IMR-90 (cell line): ENCODE measurements at regions not wholly inside any gene's neighbourhood (a gene's known extent, or its start where the extent isn't known, plus 50 kb on each side); places are given as distances from the start of the nearest gene placed in this dataset.

Experiments used
- ATAC-seq: fragments of 200-7000 bp; cut with Tn5 transposase; 2 replicates; pipeline ENCODE4 v1.9.1; 2020; ENCODE audit warnings: low read depth, mild to moderate bottlenecking, moderate library complexity
- BruUV-seq: library from RNA; stranded (reverse); fragments of 400-500 nt; replicated peaks from 2 replicates; lab custom pipeline; 2021; lab: Mats Ljungman, UMichigan
- CTCF ChIA-PET: fragments of 300-600 bp; formaldehyde crosslinking; extraction: SDS; loops from one replicate; lab custom pipeline; 2021; ENCODE audit warnings: antibody characterized with exemption; lab: Yijun Ruan, JAX
- POLR2A ChIA-PET: fragments of 300-600 bp; sonication (Branson Sonifier 250); formaldehyde crosslinking; loops from one replicate; lab custom pipeline; 2022; ENCODE audit warnings: antibody characterized with exemption; ENCODE audit not compliant: unreplicated experiment; lab: Charles Lee
- DNase-seq: peaks from one replicate; pipeline ENCODE4 v3.0.0; 2013
- H2AFZ ChIP-seq: replicated peaks from 2 replicates; pipeline ENCODE3; 2013; ENCODE audit warnings: low read length, mild to moderate bottlenecking; ENCODE audit not compliant: poor library complexity
- H2AK5ac ChIP-seq: 2 replicates; pipeline ENCODE4 v1.6.1; 2013; ENCODE audit warnings: low read depth, low read length, inconsistent platforms
- H2AK9ac ChIP-seq: replicated peaks from 2 replicates; pipeline ENCODE3; 2013; ENCODE audit warnings: mild to moderate bottlenecking, low read depth, low read length, moderate library complexity; ENCODE audit not compliant: poor library complexity
- H2BK120ac ChIP-seq: 2 replicates; pipeline ENCODE4 v1.6.1; 2013; ENCODE audit warnings: low read depth, low read length, inconsistent platforms
- H2BK15ac ChIP-seq: 3 replicates; pipeline ENCODE4 v1.6.1; 2013; ENCODE audit warnings: low read depth, low read length, inconsistent platforms
- H2BK20ac ChIP-seq: 2 replicates; pipeline ENCODE4 v1.6.1; 2013; ENCODE audit warnings: low read depth, mild to moderate bottlenecking, inconsistent platforms, low read length, moderate library complexity
- H2BK5ac ChIP-seq: 2 replicates; pipeline ENCODE4 v1.6.1; 2013; ENCODE audit warnings: mild to moderate bottlenecking, low read depth, low read length, inconsistent platforms; ENCODE audit not compliant: poor library complexity, severe bottlenecking
- H3K14ac ChIP-seq: replicated peaks from 2 replicates; pipeline ENCODE4 v1.6.1; 2013; ENCODE audit warnings: low read depth, low read length, inconsistent platforms
- H3K18ac ChIP-seq: 2 replicates; pipeline ENCODE4 v1.6.1; 2013; ENCODE audit warnings: low read depth, low read length, control low read depth
- H3K23ac ChIP-seq: 2 replicates; pipeline ENCODE4 v1.6.1; 2013; ENCODE audit warnings: low read depth, low read length, inconsistent platforms
- H3K27ac ChIP-seq: 2 replicates; pipeline ENCODE4 v1.5.1; 2013; ENCODE audit warnings: mild to moderate bottlenecking, control low read depth, low read length; ENCODE audit not compliant: insufficient read depth
- H3K27me3 ChIP-seq: 2 replicates; pipeline ENCODE4 v1.6.1; 2013; ENCODE audit warnings: low read length; ENCODE audit not compliant: control insufficient read depth, insufficient read depth
- H3K36me3 ChIP-seq: 2 replicates; pipeline ENCODE4 v1.6.1; 2013; ENCODE audit warnings: low read length, mixed read lengths; ENCODE audit not compliant: control insufficient read depth, insufficient read depth
- H3K4ac ChIP-seq: 2 replicates; pipeline ENCODE4 v1.6.1; 2013; ENCODE audit warnings: low read depth, low read length, inconsistent platforms
- H3K4me1 ChIP-seq: 2 replicates; pipeline ENCODE4 v1.6.1; 2013; ENCODE audit warnings: low read length, mixed read lengths; ENCODE audit not compliant: control insufficient read depth, insufficient read depth
- H3K4me2 ChIP-seq: 2 replicates; pipeline ENCODE4 v1.6.1; 2013; ENCODE audit warnings: low read depth, mild to moderate bottlenecking, control low read depth, low read length, moderate library complexity
- H3K4me3 ChIP-seq: 2 replicates; pipeline ENCODE4 v1.5.1; 2013; ENCODE audit warnings: low read depth, mild to moderate bottlenecking, control low read depth, low read length, moderate library complexity; ENCODE audit not compliant: insufficient read depth
- H3K56ac ChIP-seq: 2 replicates; pipeline ENCODE4 v1.6.1; 2013; ENCODE audit warnings: low read length, inconsistent platforms; ENCODE audit not compliant: insufficient read depth; ENCODE audit errors: extremely low read depth
- H3K79me1 ChIP-seq, 2 experiments: 2 replicates each; pipeline ENCODE4 v1.6.1; 2013; ENCODE audit warnings: low read length in 2 of 2, inconsistent platforms in 1 of 2, low read depth in 1 of 2
- H3K9ac ChIP-seq: 2 replicates; pipeline ENCODE4 v1.6.1; 2013; ENCODE audit warnings: low read depth, low read length, control low read depth
- H3K9me1 ChIP-seq: 2 replicates; pipeline ENCODE4 v1.6.1; 2013; ENCODE audit warnings: low read length, inconsistent platforms; ENCODE audit not compliant: insufficient read depth
- H3K9me3 ChIP-seq: 2 replicates; pipeline ENCODE4 v1.6.1; 2013; ENCODE audit warnings: low read length; ENCODE audit not compliant: control insufficient read depth, insufficient read depth
- H4K20me1 ChIP-seq: 2 replicates; pipeline ENCODE4 v1.6.1; 2013; ENCODE audit warnings: low read length, inconsistent platforms; ENCODE audit not compliant: insufficient read depth
- H4K5ac ChIP-seq: 2 replicates; pipeline ENCODE4 v1.6.1; 2013; ENCODE audit warnings: mild to moderate bottlenecking, low read depth, low read length, control low read depth
- H4K8ac ChIP-seq, 2 experiments: 2 replicates each; pipeline ENCODE4 v1.6.1; 2013; ENCODE audit warnings: low read depth in 2 of 2, low read length in 2 of 2, control low read depth in 1 of 2, inconsistent platforms in 1 of 2
- H4K91ac ChIP-seq: 2 replicates; pipeline ENCODE4 v1.6.1; 2013; ENCODE audit warnings: low read depth, low read length, inconsistent platforms; ENCODE audit not compliant: insufficient read depth
- BHLHE40 ChIP-seq: fragments of 150-350 bp; IDR thresholded peaks from 2 replicates; pipeline ENCODE4 v1.6.1; 2016; ENCODE audit warnings: mild to moderate bottlenecking, low read depth, low read length
- CEBPB ChIP-seq: IDR thresholded peaks from 2 replicates; pipeline ENCODE4 v1.6.1; 2012; ENCODE audit warnings: low read depth, low read length, improper control_type of control experiment
- CHD1 ChIP-seq: IDR thresholded peaks from 2 replicates; pipeline ENCODE4 v1.6.1; 2012; ENCODE audit warnings: low read depth, low read length, improper control_type of control experiment
- FOS ChIP-seq: fragments of 150-350 bp; IDR thresholded peaks from 2 replicates; pipeline ENCODE4 v1.6.1; 2016; ENCODE audit warnings: low read depth, low read length
- MAFK ChIP-seq: IDR thresholded peaks from 2 replicates; pipeline ENCODE4 v1.6.1; 2012; ENCODE audit warnings: low read depth, low read length, improper control_type of control experiment
- MAZ ChIP-seq: IDR thresholded peaks from 2 replicates; pipeline ENCODE4 v1.6.1; 2012; ENCODE audit warnings: low read depth, mild to moderate bottlenecking, low read length, improper control_type of control experiment, moderate library complexity, borderline replicate concordance
- MXI1 ChIP-seq: IDR thresholded peaks from 2 replicates; pipeline ENCODE4 v1.6.1; 2012; ENCODE audit warnings: low read depth, mild to moderate bottlenecking, low read length, moderate library complexity, borderline replicate concordance
- NFE2L2 ChIP-seq: fragments of 150-350 bp; IDR thresholded peaks from 2 replicates; pipeline ENCODE4 v1.6.1; 2016; ENCODE audit warnings: low read depth, mild to moderate bottlenecking, low read length
- RAD21 ChIP-seq: IDR thresholded peaks from 2 replicates; pipeline ENCODE4 v1.6.1; 2012; ENCODE audit warnings: low read length, improper control_type of control experiment
- RFX5 ChIP-seq: IDR thresholded peaks from 2 replicates; pipeline ENCODE4 v1.8.0; 2012; ENCODE audit warnings: low read depth, mild to moderate bottlenecking, low read length, moderate library complexity
- SMC3 ChIP-seq: fragments of 150-350 bp; IDR thresholded peaks from 2 replicates; pipeline ENCODE4 v1.6.1; 2016; ENCODE audit warnings: low read depth, mild to moderate bottlenecking, antibody characterized with exemption, low read length, moderate library complexity
- WGBS, 2 experiments: methylation state at CpG; one replicate each; pipeline versions ENCODE4 v1.1.5 to v1.1.7; 2013; ENCODE audit warnings: missing lambda C conversion rate in 2 of 2; ENCODE audit not compliant: insufficient read length in 1 of 2; ENCODE audit errors: extremely low coverage in 2 of 2; 5-methylcytosine and 5-hydroxymethylcytosine counted together
- dilution Hi-C: fragments of 300-500 bp; cut with HindIII; formaldehyde crosslinking; loops from one replicate; pipeline ENCODE4 v1.14.3; 2018; ENCODE audit warnings: low sequenced_read_pairs; ENCODE audit not compliant: unreplicated experiment
- in situ Hi-C: fragments of 300-500 bp; cut with MboI; formaldehyde crosslinking; loops from 3 replicates; pipeline ENCODE4 v1.14.3; 2019; ENCODE audit warnings: low sequenced_read_pairs, inconsistent platforms, mixed read lengths
- intact Hi-C: fragments of 100-400 bp; cut with micrococcal nuclease; formaldehyde crosslinking; loops from 2 replicates; pipeline ENCODE4 v1.10.0; 2022
- TF ChIP-seq, protein P1 (sequence below): fragments of 150-350 bp; IDR thresholded peaks from 2 replicates; pipeline ENCODE4 v1.6.1; 2017; ENCODE audit warnings: mild to moderate bottlenecking, antibody characterized with exemption, low read length, low read depth
- TF ChIP-seq, protein P2 (sequence below): conservative IDR thresholded peaks from 2 replicates; pipeline ENCODE4 v1.5.1; 2012; ENCODE audit warnings: mild to moderate bottlenecking, low read depth, low read length, improper control_type of control experiment

DNA sequence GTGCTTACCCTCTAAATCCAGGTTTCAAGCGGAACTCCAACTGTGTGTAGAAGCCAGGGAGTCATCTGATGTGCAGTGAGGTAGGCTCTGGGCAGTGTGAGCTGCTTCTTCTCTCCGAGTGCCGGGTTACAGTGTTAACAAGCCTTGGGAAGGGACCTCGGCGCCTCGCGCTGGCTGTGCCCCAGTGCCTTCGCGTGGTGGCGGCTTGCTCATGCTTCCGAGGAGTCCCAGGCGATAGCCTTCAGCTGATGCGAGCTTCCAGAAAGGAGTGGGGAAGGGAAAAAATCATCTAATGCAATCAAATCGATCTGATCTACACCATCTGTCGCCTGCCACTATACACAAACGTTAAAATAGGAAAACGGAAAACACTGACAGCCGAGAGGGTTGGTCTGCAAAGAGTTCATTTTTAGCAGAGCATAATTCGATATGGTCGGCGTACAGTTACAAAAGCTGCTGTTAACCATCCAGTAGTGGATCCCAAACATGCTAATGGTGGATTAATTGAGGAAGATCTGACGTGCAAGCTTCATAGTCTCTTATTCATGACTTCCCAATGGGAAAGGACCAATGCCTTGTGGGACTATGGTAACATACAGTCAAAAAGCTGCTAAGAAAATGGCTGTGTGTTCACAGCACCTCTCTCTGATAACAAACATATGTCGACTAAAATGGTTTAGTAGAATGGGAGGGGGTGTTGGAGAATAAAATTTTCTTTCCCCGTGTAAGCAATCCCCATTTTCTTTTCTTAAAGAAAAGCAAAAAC is 128.7 kb upstream of the DPYD start (continued):
- TF ChIP-seq CHD1 (no peak), MAZ (no peak)

DNA sequence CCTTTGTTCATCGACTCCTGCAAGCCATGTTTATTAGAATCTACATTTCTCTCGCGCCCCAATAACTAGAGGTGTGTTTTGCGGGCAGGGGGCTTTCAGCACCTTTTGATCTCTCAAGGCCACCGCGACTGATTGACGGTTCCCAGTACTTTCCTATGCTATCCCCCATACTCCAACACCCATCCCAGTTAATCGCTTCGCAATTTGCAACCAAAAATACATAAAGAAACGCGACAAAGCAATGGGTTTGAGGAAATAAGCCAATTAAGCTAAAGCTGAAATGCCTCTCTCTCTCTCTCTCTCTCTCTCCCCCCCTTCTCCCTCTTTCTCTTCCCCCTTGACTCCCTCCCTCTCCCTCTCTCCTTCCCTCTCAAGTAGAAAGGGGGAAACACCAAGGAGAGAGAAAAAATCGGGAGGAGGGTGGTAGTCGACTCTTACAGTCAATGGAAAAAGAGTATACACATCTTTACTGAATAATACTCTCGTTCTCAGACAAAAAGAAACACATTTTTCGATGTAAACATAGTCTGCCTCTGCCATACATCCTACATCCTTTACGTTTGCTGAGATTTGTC is 128.0 kb upstream of the DPYD start:
- Histone ChIP-seq H4K8ac (no peak overlapping the region), H2AK5ac (no peak overlapping the region), H3K9me1 (0 out of 2 replicates have a peak, but pooled peaks cover 6% of the 10 kb centered on the region), H2AK9ac (no peak overlapping the region), H3K79me1 (peaks cover 11 to 25% of the 10 kb centered on the region in 2 experiments; a peak in 2 of 4 replicates), H3K9ac (no peak overlapping the region), H2BK120ac (no peak overlapping the region), H3K23ac (peak overlapping the region; percentile 87), H3K18ac (no peak overlapping the region), H3K14ac (no peak overlapping the region), H3K27me3 (no peaks in the 10 kb centered on the region), H3K4me1 (peaks cover 11% of the 10 kb centered on the region), H3K9me3 (no peaks in the 10 kb centered on the region), H2BK5ac (no peak overlapping the region), H3K4ac (no peak overlapping the region), H3K4me3 (peak overlapping the region; percentile 44), H2BK15ac (no peak overlapping the region), H3K4me2 (peak overlapping the region; percentile 97), H3K36me3 (no peaks in the 10 kb centered on the region), H2AFZ (peak overlapping the region; percentile 74), H4K20me1 (no peaks in the 10 kb centered on the region), H4K5ac (no peak overlapping the region), H2BK20ac (no peak overlapping the region), H4K91ac (no peak overlapping the region), H3K56ac (no peak overlapping the region), H3K27ac (no peak overlapping the region)
- DNase-seq (no peak), ATAC-seq (no peak)
- dilution Hi-C loops: no loop called here
- POLR2A ChIA-PET: interaction anchor here (0.6 kb wide), 1 partner anchor 225 kb away, joined by 8 read pairs; no protein-coding TSS in a partner anchor
- BruUV-seq: no TSS peak
- intact Hi-C loops: loop anchor here (1.0 to 10.0 kb wide), 4 partner anchors 47 to 912 kb away; no protein-coding TSS in a partner anchor
- CTCF ChIA-PET: interaction anchor here (0.6 to 2.2 kb wide), 2 partner anchors 419 to 619 kb away, joined by 8 to 10 read pairs; no protein-coding TSS in a partner anchor
- WGBS, 2 experiments: no CpG with 5 or more reads among the region's 16 CpGs
- in situ Hi-C loops: loop anchor here (10.0 kb wide), 2 partner anchors 134 to 1494 kb away; no protein-coding TSS in a partner anchor
- TF ChIP-seq RAD21 (no peak), BHLHE40 (no peak), RFX5 (no peak), NFE2L2 (no peak), CHD1 (no peak), FOS (no peak), MXI1 (no peak), MAFK (no peak), CEBPB (no peak), SMC3 (no peak), MAZ (no peak)
- TF ChIP-seq, protein P1, sequence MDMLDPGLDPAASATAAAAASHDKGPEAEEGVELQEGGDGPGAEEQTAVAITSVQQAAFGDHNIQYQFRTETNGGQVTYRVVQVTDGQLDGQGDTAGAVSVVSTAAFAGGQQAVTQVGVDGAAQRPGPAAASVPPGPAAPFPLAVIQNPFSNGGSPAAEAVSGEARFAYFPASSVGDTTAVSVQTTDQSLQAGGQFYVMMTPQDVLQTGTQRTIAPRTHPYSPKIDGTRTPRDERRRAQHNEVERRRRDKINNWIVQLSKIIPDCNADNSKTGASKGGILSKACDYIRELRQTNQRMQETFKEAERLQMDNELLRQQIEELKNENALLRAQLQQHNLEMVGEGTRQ: no peak
- TF ChIP-seq, protein P2, sequence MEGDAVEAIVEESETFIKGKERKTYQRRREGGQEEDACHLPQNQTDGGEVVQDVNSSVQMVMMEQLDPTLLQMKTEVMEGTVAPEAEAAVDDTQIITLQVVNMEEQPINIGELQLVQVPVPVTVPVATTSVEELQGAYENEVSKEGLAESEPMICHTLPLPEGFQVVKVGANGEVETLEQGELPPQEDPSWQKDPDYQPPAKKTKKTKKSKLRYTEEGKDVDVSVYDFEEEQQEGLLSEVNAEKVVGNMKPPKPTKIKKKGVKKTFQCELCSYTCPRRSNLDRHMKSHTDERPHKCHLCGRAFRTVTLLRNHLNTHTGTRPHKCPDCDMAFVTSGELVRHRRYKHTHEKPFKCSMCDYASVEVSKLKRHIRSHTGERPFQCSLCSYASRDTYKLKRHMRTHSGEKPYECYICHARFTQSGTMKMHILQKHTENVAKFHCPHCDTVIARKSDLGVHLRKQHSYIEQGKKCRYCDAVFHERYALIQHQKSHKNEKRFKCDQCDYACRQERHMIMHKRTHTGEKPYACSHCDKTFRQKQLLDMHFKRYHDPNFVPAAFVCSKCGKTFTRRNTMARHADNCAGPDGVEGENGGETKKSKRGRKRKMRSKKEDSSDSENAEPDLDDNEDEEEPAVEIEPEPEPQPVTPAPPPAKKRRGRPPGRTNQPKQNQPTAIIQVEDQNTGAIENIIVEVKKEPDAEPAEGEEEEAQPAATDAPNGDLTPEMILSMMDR: no peak
